Kidney tubule cell (primary cell): ENCODE measurements at regions not wholly inside any gene's neighbourhood (a gene's known extent, or its start where the extent isn't known, plus 50 kb on each side); places are given as distances from the start of the nearest gene placed in this dataset.

ENCODE experiments used
- DNase-seq: peaks from one replicate; pipeline ENCODE4 v3.0.0-alpha.2; 2018; ENCODE audit warnings: low spot score

DNA sequence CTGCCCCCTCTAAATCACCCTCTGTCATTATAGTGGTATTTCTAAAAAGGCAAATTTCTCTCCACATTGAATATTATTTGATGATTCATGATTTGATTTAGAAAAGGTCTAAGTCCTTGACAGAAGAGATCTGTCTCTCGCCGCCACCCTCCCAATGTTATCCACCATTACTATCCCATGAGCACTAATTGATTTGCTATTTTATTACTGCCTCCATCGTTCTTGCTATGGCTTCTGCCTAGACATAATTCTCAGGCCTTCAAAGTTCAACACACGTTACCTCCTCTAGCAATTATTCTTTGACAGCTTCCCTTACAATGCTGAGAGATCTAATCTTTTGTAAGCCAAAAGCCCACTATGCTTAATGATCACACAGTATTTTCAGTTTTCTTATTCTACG, 507.0 kb upstream of the CHAC2 start:
- no peak for DNase-seq

DNA sequence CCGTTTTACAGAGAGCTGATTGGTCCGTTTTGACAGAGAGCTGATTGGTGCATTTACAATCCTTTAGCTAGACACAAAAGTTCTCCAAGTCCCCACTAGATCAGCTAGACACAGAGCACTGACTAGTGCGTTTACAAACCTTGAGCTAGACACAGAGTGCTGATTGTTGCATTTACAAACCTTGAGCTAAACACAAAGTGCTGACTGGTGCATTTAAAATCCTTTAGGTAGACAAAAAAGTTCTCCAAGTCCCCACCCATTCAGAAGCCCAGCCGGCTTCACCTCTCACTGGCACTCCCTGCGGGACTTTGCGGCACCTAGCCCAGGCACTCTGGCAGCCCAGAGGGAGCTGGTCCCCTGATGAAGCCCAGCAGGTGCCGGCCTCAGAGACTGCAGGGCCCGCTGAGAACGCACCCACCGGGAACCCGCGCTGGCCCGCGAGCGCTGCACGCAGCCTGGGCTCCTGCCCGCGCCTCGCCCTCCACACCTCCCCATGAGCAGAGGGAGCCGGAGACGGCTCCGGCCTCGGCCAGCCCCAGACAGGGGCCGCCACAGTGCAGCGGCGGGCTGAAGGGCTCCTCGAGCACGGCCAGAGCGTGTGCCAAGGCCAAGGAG, 508.1 kb upstream of the CHAC2 start:
- no peak for DNase-seq

DNA sequence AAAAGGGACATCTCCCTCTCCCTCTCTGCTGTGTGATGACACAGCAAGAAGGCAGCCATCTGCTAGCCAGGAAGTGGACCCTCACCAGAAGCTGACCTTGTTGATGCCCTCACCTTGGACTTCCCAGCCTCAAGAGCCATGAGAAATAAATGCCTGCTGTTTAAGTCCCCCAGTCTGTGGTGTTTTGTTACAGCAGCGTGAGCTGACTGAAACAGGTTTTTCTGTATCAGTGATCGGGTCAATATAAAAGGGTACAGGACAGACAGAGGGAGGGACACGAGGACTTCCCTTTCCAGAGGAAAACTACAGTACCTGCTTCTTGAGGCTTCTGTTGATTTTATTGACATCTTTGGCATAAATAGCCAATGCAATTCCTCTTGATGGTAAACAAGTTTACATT, 510.3 kb upstream of the CHAC2 start:
- DNase-seq, result no peak

DNA sequence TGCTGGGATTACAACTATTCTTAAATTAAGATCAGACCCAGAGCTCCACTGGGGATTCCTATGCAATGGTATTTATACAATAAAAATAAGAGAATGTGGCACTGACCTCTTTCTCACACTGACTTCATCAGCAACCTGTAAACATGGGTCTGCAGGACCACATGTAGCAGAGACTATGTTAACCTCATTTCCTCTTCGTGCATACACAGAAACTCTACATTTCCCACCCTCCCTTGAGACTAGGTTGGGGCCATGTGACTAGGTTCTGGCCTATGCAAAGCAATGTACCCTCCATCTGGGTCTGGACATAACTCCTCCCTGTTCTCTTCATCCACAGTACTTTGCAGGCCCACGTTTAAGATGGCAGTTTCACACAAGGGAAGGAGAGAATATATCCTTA, 514.4 kb upstream of the CHAC2 start:
- DNase-seq, result no peak

DNA sequence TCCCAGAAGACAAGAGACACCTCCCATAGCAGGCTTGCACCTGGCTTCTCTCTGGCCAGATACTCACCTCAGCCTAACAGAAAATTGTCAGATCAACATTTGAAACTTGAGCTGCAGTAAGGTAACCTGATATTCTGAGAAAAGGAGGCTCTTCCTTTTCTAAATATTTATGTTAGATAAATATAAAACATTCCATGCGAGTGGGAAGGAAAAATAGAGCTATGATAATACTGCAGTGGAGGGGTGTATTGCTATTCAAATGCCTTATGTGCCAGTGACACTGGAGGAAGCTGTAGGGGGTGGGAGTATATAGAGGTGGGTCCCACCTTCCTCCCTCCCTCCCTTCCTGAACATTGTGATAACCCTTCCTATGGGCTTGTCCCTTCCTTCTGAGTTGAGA, 515.5 kb upstream of the CHAC2 start:
- no peak for DNase-seq

DNA sequence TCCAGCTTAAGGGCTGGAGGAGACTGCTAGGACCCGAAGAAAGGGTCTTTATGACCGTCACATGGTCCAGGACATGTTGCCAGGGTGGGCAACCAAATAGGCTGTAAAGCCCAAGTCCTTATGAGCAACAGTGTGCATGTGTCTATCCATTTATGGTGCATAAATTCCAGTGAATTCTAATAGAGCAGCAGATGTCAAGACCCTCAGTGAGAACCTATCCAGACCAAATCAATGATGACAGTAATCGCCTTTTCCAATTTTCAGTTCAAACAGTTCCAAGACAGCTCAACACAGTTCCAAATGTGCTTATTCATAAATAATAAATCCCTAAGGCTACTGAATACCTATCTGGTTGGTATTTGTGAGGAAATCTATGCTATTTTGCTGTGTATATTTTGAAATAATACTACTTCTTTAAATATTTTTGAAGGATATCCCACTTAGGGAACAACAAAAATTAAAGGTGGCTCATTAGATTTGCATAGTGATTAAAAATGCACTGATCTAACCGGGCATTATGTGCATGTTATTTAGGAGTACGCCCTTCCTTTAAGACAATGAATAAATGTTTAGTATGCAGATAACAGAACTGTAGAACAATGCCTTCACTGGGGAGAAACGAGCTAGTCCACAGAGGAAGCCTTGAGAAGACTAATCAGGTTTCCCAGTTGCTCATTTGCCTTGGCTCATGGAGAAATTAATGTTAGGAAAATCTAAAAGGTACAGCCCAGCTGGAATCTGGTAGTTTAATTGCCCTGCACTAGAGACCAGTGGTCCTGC, 519.5 kb upstream of the CHAC2 start:
- DNase-seq, result no peak

DNA sequence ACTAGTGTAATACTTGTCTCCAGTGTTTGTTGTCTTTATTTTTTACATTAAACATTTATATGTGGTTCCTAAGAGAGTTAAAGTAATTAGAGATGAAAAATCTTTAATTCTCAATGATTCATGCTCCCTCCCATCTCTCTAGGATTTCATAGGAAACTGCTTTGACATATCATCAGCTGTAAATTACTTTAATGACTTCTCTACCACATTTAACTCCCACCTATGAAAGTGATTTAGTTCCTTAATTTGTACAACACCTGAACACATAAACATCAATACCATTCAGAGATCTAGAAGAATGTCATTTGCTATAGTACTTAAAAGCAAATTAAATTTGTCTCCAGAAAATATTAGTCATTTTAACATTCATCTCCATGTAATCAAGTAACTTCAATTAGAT, 524.2 kb upstream of the CHAC2 start:
- no peak for DNase-seq

DNA sequence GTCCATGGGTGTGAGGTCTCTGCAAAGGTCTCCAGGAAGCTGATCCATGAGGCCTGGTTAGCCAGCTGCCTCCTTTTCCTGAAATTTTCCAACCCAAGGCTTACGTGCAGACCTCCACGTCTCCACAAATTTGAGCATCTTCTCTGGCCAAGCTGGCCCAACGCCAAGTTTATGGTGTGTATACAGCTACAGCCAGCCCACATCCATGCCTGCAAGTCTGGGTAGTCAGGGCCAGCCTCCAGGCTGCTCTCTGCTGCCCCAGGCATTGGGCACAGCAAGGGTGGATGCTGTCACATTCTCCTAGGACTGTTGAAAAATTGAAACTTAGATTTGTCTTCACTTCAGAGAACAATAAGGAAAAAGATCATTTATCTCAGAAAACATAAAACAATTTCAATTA, 525.5 kb upstream of the CHAC2 start:
- no peak for DNase-seq

DNA sequence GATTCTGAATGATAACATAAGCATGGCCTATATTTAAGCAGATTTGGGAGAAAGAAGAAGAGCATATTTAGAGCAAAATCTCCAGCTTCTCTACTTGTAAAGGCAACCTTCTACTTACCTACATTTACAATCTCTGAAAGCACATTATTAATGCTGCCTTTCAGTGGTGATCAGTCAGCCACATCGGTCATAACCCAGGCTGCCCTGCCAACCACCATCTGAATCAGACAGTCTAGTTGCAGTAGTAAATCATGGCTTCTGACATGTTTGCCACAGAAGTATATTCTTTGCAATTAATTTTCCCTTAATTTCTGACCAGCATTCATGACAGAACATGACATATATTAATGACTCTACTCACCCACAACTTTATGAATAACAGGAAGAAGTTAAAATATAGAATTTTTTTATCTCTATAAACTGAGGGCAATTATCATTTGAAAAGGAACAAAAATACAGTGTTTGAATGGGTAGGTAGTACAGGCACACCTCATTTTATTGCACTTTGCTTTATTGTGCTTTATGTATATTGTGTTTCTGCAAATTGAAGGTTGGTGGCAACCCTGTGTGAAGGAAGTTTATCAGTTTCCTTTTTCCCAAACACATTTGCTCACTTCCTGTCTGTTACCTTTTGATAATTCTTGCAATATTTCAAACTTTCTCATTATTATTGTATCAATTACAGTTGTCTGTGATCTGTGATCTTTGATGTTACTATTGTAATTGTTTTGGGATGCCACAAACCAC, 531.6 kb upstream of the CHAC2 start:
- DNase-seq, result peak; percentile 74

DNA sequence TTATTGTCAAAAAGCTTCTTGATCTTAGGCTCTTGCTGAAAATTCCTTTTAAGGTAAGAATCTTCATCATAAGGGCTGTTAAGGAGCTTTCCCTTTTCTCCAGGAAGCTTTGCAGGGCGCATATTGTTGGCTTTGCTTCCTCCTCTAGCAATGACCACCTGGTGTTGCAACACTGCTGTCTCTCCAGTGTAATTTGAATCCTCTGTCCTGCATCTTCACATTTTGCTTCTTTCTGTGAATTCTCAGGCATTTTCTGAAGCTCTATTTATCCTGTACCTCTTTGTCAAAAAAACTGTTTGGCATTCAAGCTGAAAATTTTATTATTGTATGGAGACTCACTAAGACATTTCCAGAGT, 533.1 kb upstream of the CHAC2 start:
- peak; percentile 18 for DNase-seq

DNA sequence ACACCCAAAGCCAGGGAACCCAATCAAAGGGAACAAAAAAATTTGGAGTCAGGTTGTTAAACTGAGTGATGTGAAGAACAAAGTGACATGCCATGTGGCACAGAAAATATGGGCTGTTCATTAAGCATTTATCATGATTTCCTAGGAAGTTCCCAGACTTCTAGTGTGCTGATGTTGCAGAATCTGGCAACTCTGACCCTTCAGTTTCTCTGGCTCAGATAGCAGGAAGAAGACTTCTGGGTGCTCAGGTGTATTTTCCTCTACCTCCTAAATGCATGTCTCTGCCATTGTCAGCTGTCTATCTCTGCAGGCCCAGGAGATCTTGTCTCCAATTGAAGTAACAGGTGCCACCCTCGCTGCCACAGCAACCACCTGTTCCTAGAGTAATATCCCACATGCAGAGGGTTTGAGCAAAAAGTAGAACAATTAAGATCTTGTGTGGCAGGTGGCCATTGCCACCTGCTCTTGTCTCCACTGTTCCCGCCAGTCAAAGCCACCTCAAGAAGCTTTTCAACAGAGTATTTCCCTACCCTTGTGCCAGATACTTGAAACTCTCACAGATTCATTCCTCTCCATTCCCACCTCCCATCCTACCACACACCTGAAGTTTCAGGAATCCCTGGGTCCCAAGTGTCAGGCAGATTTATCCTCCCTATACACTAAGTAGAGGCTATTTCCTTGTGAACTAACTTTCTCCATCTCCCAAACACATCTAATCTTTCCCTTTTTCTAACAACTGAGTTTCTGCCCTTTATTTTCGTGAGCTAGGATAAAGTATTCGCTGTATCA, 533.7 kb upstream of the CHAC2 start:
- DNase-seq, result no peak

DNA sequence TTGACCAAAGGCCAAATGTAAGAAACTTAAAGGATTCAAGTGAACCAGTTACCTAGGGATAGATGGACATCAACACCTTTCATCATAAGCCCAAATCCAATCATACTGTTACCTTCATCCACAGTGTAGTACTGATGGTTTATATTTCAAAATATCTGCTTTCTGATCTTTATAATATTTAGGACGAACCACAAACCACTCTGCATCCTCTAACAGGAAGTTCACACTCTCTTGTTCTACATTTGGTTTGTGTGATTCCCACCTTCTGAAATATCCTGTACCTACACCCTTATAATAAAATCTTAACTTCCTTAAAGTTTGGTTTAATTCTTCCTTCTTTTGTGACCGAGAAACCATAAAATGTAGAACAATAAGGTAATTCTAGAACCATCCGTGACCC, 535.7 kb upstream of the CHAC2 start:
- no peak for DNase-seq

DNA sequence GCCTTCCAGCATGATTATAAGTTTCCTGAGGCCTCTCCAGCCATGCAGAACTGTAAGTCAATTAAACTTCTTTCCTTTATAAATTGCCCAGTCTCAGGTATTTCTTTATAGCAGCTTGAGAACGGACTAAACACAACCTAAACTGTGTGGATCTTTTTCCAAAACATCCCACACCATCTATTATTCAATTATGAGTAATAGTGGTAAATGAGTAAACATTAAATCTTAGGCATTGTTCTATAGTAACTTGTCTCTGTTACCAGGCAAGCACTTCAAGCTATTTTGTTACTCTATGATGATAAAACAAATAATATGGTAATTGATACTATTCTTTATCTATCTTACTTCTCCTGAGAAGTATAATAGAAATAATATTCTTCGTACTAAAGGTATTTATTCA, 536.9 kb upstream of the CHAC2 start:
- DNase-seq, result no peak

DNA sequence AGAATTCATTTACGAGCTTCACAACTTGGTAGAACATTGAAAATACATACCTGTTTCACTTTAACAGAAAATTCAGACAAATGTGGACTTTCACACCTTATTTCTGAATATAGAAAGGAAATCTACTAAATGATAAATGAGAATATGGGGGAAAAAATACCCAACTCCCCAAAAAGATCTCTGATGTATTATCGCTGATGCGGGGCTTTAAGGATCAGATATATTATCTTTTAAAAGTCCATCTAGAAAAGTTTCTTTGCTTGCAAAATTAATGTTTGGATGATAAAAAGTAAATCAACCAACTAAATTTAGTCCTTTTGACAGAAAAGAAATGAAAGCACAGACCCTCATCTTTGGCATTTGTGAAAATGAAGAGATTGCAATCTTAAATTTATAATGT, 540.1 kb upstream of the CHAC2 start:
- DNase-seq, result no peak

DNA sequence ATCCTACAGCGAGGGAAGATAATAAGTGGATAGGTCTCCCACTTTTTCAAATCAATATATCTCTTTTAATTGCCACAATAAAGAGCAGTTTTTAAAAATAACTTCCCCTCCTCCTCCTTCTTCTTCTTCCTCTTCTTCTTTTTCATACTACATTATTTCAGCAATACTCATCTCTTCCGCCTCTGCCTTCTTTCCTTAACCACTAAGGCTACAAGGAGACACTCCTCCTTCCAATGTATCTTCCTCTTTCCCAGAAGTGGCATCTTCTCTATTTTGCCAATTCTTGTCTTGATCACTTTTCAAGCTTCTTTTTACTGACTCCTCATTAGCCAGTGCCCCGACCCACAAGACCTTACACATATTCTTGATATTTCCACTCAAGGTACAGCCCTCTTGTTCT, 546.6 kb upstream of the CHAC2 start:
- DNase-seq, result no peak

DNA sequence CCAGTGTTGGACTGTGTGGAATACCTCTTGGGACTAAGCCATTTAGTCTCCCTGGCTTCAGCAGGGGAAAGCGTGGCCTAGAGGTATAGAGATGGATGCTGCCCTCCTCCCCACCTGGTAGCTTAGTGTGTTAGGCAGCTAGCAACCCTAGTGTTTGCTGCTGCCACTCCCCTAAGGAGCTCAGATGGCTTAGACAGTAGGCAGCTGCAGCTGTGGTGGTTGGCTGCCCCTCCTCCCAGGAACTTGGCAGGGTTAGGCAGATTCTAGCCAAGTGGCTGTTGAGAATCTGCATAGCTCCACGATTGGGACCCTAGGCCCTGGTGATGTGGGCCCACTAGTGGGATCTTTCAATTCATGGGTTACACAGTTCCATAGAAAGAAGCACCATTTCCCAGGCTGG, 550.4 kb upstream of the CHAC2 start:
- DNase-seq, result no peak

DNA sequence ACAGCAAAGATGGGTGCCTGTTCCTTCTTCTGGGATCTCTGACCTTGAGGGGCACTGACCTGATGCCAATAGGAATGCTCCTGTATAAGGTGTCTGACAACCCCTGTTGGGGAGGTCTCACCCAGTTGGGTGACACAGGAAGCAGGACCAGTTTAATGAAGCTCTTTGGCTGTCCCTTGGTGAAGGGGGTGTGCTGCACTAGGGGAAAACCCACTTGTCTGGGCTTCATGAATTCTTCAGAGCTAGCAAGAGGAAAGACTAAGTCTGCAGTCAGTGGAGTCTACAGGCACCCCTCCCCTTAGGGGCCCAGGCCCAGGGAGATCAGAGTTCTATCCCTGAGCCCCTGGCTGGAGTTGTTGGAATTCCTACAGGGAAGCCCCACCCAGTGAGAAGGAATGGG, 550.8 kb upstream of the CHAC2 start:
- no peak for DNase-seq

DNA sequence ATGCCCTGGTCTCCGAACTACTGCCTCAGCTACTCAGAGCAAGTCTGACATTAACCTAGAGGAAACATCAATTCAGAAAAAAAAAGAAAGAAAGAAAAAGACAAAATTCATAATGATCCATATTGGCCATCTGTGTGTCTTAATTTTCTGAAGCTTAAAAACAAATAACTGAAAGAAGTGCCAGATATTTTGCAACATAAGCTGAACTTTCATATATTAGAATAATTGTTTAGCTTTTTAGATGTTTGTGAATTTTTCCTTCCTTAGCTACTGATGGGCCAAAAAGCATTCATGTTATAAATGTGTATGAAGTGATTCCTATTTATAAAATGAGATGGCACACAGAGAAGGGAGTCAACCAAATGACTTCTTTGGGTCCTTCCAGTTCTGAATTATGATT, 555.0 kb upstream of the CHAC2 start:
- no peak for DNase-seq

DNA sequence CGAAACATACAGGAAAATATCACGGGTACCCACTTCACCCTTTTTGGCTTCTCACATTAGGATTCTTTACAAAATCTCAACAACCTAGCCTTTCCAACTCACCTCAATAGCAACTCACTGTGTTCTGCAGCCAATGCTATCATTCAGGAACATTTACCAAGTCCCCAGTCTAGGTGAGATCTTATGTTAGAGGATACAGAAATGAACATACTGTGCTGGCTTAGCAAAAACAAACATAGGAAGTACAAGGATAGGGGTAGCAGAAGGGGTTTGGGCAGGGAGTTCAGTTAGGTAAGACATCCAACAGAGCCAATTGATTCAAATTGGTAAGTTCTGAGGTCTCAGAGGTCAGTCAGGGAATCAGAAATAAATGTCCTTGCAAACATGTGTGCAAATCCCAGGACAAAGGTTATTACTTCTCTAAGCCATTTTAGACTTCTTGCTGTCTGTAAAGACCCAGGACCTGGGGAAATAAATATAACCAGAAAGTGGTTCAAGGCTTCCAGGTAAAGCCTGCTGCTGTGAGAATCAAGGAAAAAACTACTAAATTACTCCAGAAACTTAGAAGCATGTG, 556.3 kb upstream of the CHAC2 start:
- no peak for DNase-seq

DNA sequence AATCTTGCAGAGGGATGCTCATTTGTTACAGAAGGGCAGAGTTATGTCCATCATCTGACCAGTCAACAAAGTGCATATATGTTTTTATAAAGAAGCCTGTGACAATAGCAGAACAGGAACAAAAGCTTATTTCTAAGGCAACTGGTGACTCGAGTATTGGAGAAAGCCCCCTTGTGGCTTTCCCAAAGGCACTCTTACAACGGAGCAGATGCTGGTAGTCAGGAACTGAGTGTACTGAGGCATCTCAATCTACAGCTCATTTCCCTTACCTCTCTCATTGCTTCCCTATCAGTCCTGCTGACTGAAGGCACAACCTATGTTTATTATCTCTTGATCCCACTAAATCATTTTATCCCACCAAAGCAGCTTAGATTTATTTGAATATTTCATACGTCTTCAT, 557.1 kb upstream of the CHAC2 start:
- DNase-seq, result no peak

DNA sequence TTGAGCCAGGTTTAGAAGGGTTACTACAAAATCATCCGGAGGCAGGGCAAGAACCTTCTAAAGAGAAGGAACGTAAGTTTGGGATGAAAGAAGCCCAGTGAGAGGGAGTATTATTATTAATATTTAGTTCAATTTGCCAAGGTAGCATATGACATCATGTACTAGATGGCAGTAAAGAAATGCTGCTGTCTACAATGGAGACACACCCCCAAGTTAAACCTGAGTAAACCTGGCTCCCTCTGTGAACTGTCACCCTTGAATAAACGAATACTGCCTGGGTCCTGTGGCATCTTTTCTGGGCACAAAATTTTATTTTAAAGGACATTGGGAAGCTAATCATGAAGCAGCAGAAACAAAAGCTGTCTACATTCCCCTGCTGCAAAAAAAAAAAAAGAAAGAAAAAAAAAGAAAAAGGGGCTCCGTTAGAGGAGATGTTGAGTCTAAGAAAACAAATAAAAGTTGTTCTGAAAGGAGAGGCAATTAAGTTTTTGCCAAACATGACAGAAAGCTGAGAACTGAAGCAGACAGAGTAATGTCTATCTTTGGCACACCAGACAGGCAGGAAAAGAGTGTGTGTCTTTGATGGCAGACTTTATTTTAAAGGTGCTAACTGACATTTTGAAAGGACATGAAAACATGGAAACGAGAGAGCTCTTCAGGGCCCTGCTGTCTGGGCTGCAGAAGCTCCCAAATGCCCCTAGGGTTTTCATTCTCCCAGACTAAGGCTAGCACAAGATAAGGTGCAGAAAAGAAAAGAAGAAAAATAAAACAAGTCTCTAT, 557.7 kb upstream of the CHAC2 start:
- no peak for DNase-seq

DNA sequence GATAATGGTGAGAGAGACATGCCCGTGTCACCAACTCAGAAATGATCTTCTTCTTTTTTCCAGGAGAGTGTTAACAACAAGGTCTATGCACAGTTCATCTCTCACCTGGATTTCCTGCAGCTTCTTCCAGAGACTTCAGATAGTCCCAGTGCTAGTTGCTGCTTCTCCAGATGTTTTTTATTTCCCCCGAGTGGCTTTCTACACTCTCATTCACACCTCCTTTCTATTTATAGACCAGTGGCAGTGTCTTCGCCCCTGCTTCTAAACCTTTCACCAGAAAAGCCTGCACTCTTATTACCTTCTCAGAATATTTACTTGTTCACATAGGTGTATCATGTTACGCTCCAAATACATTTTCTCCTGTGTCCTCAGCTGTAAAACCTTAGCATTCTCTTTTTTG, 558.8 kb upstream of the CHAC2 start:
- DNase-seq, result no peak
